PFSK-1 (cell line): ENCODE measurements at regions not wholly inside any gene's neighbourhood (a gene's known extent, or its start where the extent isn't known, plus 50 kb on each side); places are given as distances from the start of the nearest gene placed in this dataset.

Experiments
- POLR2AphosphoS5 ChIP-seq: IDR thresholded peaks from 2 replicates; pipeline ENCODE4 v1.6.1; 2012; ENCODE audit warnings: low read depth, mild to moderate bottlenecking, control low read depth, low read length, moderate library complexity
- TAF1 ChIP-seq: IDR thresholded peaks from 2 replicates; pipeline ENCODE4 v1.6.1; 2012; ENCODE audit warnings: low read length, control low read depth, borderline replicate concordance; ENCODE audit not compliant: insufficient read depth
- TF ChIP-seq, protein P1 (sequence below), 2 experiments: IDR thresholded peaks; 2 replicates each; pipeline versions ENCODE4 v1.6.1 to v1.8.0; 2011 to 2012; ENCODE audit warnings: low read depth in 2 of 2, low read length in 2 of 2, control low read depth in 1 of 2, inconsistent platforms in 1 of 2, mild to moderate bottlenecking in 1 of 2, moderate library complexity in 1 of 2; ENCODE audit not compliant: insufficient read depth in 1 of 2

DNA sequence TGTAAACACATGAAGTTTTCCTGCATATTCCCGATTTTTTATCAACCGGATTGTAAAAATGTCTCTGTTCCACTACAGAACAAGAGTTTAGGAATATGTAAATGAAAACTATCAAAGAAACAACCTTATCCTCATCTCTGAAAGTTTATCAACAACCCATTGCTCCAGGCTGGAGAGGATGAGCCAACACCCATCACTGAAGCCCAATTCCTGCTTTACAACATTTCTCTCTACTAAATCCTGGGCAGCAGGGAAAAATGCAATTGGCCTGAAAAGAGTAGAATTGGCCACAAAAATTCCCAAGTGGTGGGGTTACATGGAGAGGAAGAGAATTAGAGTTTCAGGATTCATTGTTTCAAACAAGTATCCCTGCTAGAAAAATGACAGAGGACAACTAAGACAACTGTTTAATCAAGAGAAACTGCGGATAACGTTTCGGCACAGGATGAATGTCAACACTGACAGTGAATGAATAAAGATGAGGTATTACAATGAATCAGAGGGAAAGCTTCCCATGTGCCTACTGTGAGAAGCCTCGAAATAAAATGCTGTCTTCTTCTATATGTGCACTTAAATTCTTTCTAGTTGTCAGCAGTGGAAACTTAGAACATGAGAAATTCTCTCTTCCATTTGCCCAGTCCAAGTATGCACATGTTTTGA is 317.3 kb upstream of the ANO3 start:
- TF ChIP-seq TAF1 (no peak), POLR2AphosphoS5 (no peak)
- TF ChIP-seq, protein P1, sequence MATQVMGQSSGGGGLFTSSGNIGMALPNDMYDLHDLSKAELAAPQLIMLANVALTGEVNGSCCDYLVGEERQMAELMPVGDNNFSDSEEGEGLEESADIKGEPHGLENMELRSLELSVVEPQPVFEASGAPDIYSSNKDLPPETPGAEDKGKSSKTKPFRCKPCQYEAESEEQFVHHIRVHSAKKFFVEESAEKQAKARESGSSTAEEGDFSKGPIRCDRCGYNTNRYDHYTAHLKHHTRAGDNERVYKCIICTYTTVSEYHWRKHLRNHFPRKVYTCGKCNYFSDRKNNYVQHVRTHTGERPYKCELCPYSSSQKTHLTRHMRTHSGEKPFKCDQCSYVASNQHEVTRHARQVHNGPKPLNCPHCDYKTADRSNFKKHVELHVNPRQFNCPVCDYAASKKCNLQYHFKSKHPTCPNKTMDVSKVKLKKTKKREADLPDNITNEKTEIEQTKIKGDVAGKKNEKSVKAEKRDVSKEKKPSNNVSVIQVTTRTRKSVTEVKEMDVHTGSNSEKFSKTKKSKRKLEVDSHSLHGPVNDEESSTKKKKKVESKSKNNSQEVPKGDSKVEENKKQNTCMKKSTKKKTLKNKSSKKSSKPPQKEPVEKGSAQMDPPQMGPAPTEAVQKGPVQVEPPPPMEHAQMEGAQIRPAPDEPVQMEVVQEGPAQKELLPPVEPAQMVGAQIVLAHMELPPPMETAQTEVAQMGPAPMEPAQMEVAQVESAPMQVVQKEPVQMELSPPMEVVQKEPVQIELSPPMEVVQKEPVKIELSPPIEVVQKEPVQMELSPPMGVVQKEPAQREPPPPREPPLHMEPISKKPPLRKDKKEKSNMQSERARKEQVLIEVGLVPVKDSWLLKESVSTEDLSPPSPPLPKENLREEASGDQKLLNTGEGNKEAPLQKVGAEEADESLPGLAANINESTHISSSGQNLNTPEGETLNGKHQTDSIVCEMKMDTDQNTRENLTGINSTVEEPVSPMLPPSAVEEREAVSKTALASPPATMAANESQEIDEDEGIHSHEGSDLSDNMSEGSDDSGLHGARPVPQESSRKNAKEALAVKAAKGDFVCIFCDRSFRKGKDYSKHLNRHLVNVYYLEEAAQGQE (IDR thresholded peaks at IDR 0.05; ENCODE audit: insufficient read depth in 1 of 2, low read depth in 2 of 2, low read length in 2 of 2) = no peak
